ENCODE measurements at regions not wholly inside any gene's neighbourhood (a gene's known extent, or its start where the extent isn't known, plus 50 kb on each side); places are given as distances from the start of the nearest gene placed in this dataset.

- no peak overlapping the region for H3K4me3 ChIP-seq (ENCODE audit: low read depth, low read length)
- no peaks in the 10 kb centered on the region for H3K27me3 ChIP-seq (ENCODE audit: control insufficient read depth, insufficient read depth, low read length)
- TF ChIP-seq CTCF (IDR thresholded peaks at IDR 0.05; ENCODE audit: insufficient read depth, low read length, severe bottlenecking) = no peak
- no peak for DNase-seq (ENCODE audit: low read depth)
- no peak for FAIRE-seq
- no peaks in the 10 kb centered on the region for H3K36me3 ChIP-seq (ENCODE audit: control insufficient read depth, insufficient read depth, low read length)
These were observed 122.8 kb upstream of the NUDT4 start for GRCh38 chr12:93254911-93255310.

GRCh38 chr12:93256256-93256969 is 121.3 kb upstream of the NUDT4 start:
- no peak for DNase-seq (ENCODE audit: low read depth)

GRCh38 chr12:93261505-93262094 is 116.1 kb upstream of the NUDT4 start:
- Histone ChIP-seq H3K4me3 (ENCODE audit: low read depth, low read length) (no peak overlapping the region), H3K36me3 (ENCODE audit: control insufficient read depth, insufficient read depth, low read length) (no peaks in the 10 kb centered on the region), H3K27me3 (ENCODE audit: control insufficient read depth, insufficient read depth, low read length) (no peaks in the 10 kb centered on the region)
- FAIRE-seq (no peak), DNase-seq (ENCODE audit: low read depth) (peak; percentile 42)
- TF ChIP-seq CTCF (IDR thresholded peaks at IDR 0.05; ENCODE audit: insufficient read depth, low read length, severe bottlenecking) = no peak

More at GRCh38 chr12:93256256-93256969, 121.3 kb upstream of the NUDT4 start:
- no peak for FAIRE-seq
- no peak overlapping the region for H3K4me3 ChIP-seq (ENCODE audit: low read depth, low read length)
- H3K36me3 ChIP-seq (ENCODE audit: control insufficient read depth, insufficient read depth, low read length) = no peaks in the 10 kb centered on the region
- no peaks in the 10 kb centered on the region for H3K27me3 ChIP-seq (ENCODE audit: control insufficient read depth, insufficient read depth, low read length)
- TF ChIP-seq CTCF (IDR thresholded peaks at IDR 0.05; ENCODE audit: insufficient read depth, low read length, severe bottlenecking) = no peak

GRCh38 chr12:93272997-93273396 is 104.7 kb upstream of the NUDT4 start:
- Histone ChIP-seq H3K36me3 (ENCODE audit: control insufficient read depth, insufficient read depth, low read length) (no peaks in the 10 kb centered on the region), H3K4me3 (ENCODE audit: low read depth, low read length) (no peak overlapping the region), H3K27me3 (ENCODE audit: control insufficient read depth, insufficient read depth, low read length) (no peaks in the 10 kb centered on the region)
- FAIRE-seq (no peak), DNase-seq (ENCODE audit: low read depth) (no peak)
- no peak for TF ChIP-seq CTCF (IDR thresholded peaks at IDR 0.05; ENCODE audit: insufficient read depth, low read length, severe bottlenecking)

GRCh38 chr12:93273834-93274564 is 103.7 kb upstream of the NUDT4 start:
- H3K4me3 ChIP-seq (ENCODE audit: low read depth, low read length) = no peak overlapping the region

More at GRCh38 chr12:93273834-93274564, 103.7 kb upstream of the NUDT4 start:
- Histone ChIP-seq H3K27me3 (ENCODE audit: control insufficient read depth, insufficient read depth, low read length) (no peaks in the 10 kb centered on the region), H3K36me3 (ENCODE audit: control insufficient read depth, insufficient read depth, low read length) (no peaks in the 10 kb centered on the region)
- DNase-seq (ENCODE audit: low read depth) (no peak), FAIRE-seq (no peak)
- TF ChIP-seq CTCF (IDR thresholded peaks at IDR 0.05; ENCODE audit: insufficient read depth, low read length, severe bottlenecking) = no peak
